NB4 (cell line): ENCODE measurements at regions not wholly inside any gene's neighbourhood (a gene's known extent, or its start where the extent isn't known, plus 50 kb on each side); places are given as distances from the start of the nearest gene placed in this dataset.
"Not testable (repeated sequence)": the region's sequence is repeated elsewhere in the genome, so short reads cannot be mapped to it uniquely, and the experiment has no call there.

Experiments used
- POLR2A ChIP-seq: IDR thresholded peaks from 2 replicates; pipeline ENCODE4 v1.6.1; 2011; ENCODE audit warnings: mild to moderate bottlenecking; ENCODE audit not compliant: insufficient read length; ENCODE audit errors: extremely low read depth
- TF ChIP-seq, protein P1 (sequence below): IDR thresholded peaks from one replicate; pipeline ENCODE4 v1.5.1; 2012; ENCODE audit warnings: low read depth, low read length

DNA sequence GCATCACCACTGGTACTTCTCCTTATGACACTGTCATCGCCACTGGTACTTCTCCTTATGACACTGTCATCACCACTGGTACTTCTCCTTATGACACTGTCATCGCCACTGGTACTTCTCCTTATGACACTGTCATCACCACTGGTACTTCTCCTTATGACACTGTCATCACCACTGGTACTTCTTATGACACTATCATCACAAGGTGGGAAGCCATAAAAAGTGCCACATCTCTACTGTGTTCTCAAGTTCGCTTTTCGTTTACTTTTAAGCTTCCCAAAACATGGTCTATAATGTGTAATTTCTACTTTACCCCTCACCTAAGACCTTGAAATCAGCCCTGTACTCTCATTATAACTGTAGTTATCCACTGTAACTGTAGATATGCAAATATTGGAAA lies 745.4 kb upstream of the CHAC2 start:
- TF ChIP-seq, protein P1, sequence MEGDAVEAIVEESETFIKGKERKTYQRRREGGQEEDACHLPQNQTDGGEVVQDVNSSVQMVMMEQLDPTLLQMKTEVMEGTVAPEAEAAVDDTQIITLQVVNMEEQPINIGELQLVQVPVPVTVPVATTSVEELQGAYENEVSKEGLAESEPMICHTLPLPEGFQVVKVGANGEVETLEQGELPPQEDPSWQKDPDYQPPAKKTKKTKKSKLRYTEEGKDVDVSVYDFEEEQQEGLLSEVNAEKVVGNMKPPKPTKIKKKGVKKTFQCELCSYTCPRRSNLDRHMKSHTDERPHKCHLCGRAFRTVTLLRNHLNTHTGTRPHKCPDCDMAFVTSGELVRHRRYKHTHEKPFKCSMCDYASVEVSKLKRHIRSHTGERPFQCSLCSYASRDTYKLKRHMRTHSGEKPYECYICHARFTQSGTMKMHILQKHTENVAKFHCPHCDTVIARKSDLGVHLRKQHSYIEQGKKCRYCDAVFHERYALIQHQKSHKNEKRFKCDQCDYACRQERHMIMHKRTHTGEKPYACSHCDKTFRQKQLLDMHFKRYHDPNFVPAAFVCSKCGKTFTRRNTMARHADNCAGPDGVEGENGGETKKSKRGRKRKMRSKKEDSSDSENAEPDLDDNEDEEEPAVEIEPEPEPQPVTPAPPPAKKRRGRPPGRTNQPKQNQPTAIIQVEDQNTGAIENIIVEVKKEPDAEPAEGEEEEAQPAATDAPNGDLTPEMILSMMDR, result not testable (repeated sequence)
- TF ChIP-seq POLR2A, result not testable (repeated sequence)
